H1 (cell line): ENCODE measurements at regions not wholly inside any gene's neighbourhood (a gene's known extent, or its start where the extent isn't known, plus 50 kb on each side); places are given as distances from the start of the nearest gene placed in this dataset.

Experiments
- CTCF ChIA-PET: fragments of 300-600 bp; sonication (Branson Sonifier 250); formaldehyde crosslinking; loops from one replicate; lab custom pipeline; 2021; ENCODE audit not compliant: partially characterized antibody; lab: Charles Lee
- POLR2A ChIA-PET: fragments of 300-600 bp; sonication (Branson Sonifier 250); formaldehyde crosslinking; loops from one replicate; lab custom pipeline; 2021; ENCODE audit warnings: inconsistent platforms; ENCODE audit not compliant: partially characterized antibody; lab: Charles Lee
- DNase-seq, 2 experiments: peaks; one replicate each; pipeline versions ENCODE4 v3.0.0 to v3.0.0-alpha.2; 2010 to 2022; ENCODE audit warnings: low spot score in 2 of 2, low read depth in 1 of 2, mixed read lengths in 1 of 2
- FAIRE-seq: peaks from 2 replicates; lab custom pipeline; 2011; peaks lifted over from hg19 to GRCh38; lab: Jason Lieb, UNC
- H2AFZ ChIP-seq: 2 replicates; pipeline ENCODE4 v1.8.1; 2012; ENCODE audit warnings: low read length, inconsistent platforms
- H2AK5ac ChIP-seq: 2 replicates; pipeline ENCODE4 v1.6.1; 2013; ENCODE audit warnings: low read depth, low read length
- H2BK120ac ChIP-seq: replicated peaks from 2 replicates; pipeline ENCODE3; 2013; ENCODE audit warnings: low read depth, low read length, inconsistent platforms
- H2BK12ac ChIP-seq: 2 replicates; pipeline ENCODE4 v1.6.1; 2013; ENCODE audit warnings: low read depth, low read length
- H2BK15ac ChIP-seq: 2 replicates; pipeline ENCODE4 v1.6.1; 2013; ENCODE audit warnings: low read length
- H2BK20ac ChIP-seq: 2 replicates; pipeline ENCODE4 v1.6.1; 2013; ENCODE audit warnings: low read length
- H2BK5ac ChIP-seq: 2 replicates; pipeline ENCODE4 v1.6.1; 2013; ENCODE audit warnings: low read depth, low read length
- H3K14ac ChIP-seq: 2 replicates; pipeline ENCODE4 v1.6.1; 2013; ENCODE audit warnings: inconsistent platforms; ENCODE audit not compliant: insufficient read length
- H3K18ac ChIP-seq: 2 replicates; pipeline ENCODE4 v1.6.1; 2013; ENCODE audit warnings: low read length; ENCODE audit errors: extremely low read depth
- H3K23ac ChIP-seq: 2 replicates; pipeline ENCODE4 v1.6.1; 2013; ENCODE audit warnings: inconsistent platforms; ENCODE audit not compliant: insufficient read length
- H3K23me2 ChIP-seq: 2 replicates; pipeline ENCODE4 v1.6.1; 2013; ENCODE audit warnings: low read depth, low read length
- H3K27ac ChIP-seq: 2 replicates; pipeline ENCODE4 v1.6.1; 2011; ENCODE audit warnings: low read depth, low read length, inconsistent platforms
- H3K27me3 ChIP-seq, 4 experiments: replicated peaks in 1 of 4; 1 replicate in 1 of 4; 2 replicates in 3 of 4; pipeline versions ENCODE4 v1.6.1 to v1.8.1; 2011 to 2013; ENCODE audit warnings: low read length in 3 of 4, mild to moderate bottlenecking in 3 of 4, inconsistent platforms in 2 of 4, mixed read lengths in 2 of 4, moderate library complexity in 1 of 4; ENCODE audit not compliant: control insufficient read depth in 3 of 4, insufficient read depth in 3 of 4; ENCODE audit errors: extremely low read depth in 1 of 4
- H3K36me3 ChIP-seq, 4 experiments: 2 replicates each; pipeline versions ENCODE4 v1.6.1 to v1.8.1; 2011 to 2013; ENCODE audit warnings: mild to moderate bottlenecking in 4 of 4, low read length in 3 of 4, moderate library complexity in 2 of 4, control low read depth in 1 of 4, inconsistent platforms in 1 of 4; ENCODE audit not compliant: insufficient read depth in 4 of 4, control insufficient read depth in 2 of 4
- H3K4ac ChIP-seq: replicated peaks from 2 replicates; pipeline ENCODE3; 2013; ENCODE audit warnings: low read length, low read depth, mixed read lengths, inconsistent platforms; ENCODE audit not compliant: insufficient read length
- H3K4me1 ChIP-seq, 4 experiments: replicated peaks in 1 of 4; 1 replicate in 1 of 4; 2 replicates in 3 of 4; pipeline versions ENCODE4 v1.6.1 to v1.8.1; 2011 to 2013; ENCODE audit warnings: low read length in 3 of 4, inconsistent platforms in 2 of 4, mixed read lengths in 1 of 4; ENCODE audit not compliant: insufficient read depth in 4 of 4, control insufficient read depth in 3 of 4
- H3K4me2 ChIP-seq, 2 experiments: 2 replicates each; pipeline versions ENCODE4 v1.6.1 to v1.8.1; 2011 to 2013; ENCODE audit warnings: low read depth in 2 of 2, low read length in 2 of 2, control low read depth in 1 of 2, inconsistent platforms in 1 of 2, mild to moderate bottlenecking in 1 of 2; ENCODE audit not compliant: insufficient read depth in 1 of 2
- H3K4me3 ChIP-seq, 4 experiments: fragments of 200-600, 300-600 bp in 1 of 4; sonication (generic), shearing (Covaris generic), sonication (Bioruptor Twin) in 1 of 4; 2 replicates each; pipeline versions ENCODE4 v1.5.1 to v1.8.1; 2011 to 2016; ENCODE audit warnings: low read length in 4 of 4, low read depth in 3 of 4, control low read depth in 2 of 4, inconsistent platforms in 2 of 4, mild to moderate bottlenecking in 2 of 4, mixed read lengths in 1 of 4, moderate library complexity in 1 of 4; ENCODE audit not compliant: insufficient read depth in 2 of 4; ENCODE audit errors: extremely low read depth in 1 of 4
- H3K56ac ChIP-seq: replicated peaks from 2 replicates; pipeline ENCODE3; 2013; ENCODE audit warnings: low read depth, mild to moderate bottlenecking, mixed read lengths, low read length, inconsistent platforms; ENCODE audit not compliant: insufficient read length
- H3K79me1 ChIP-seq: 2 replicates; pipeline ENCODE4 v1.6.1; 2013; ENCODE audit warnings: low read depth, low read length, control low read depth
- H3K79me2 ChIP-seq, 2 experiments: 2 replicates each; pipeline versions ENCODE4 v1.6.1 to v1.8.1; 2012 to 2013; ENCODE audit warnings: low read length in 2 of 2, mild to moderate bottlenecking in 2 of 2, inconsistent platforms in 1 of 2; ENCODE audit not compliant: insufficient read depth in 2 of 2, control insufficient read depth in 1 of 2
- H3K9ac ChIP-seq, 4 experiments: replicated peaks in 1 of 4; 1 replicate in 1 of 4; 2 replicates in 3 of 4; pipeline versions ENCODE4 v1.6.1 to v1.8.1; 2011 to 2013; ENCODE audit warnings: low read depth in 3 of 4, low read length in 3 of 4, control low read depth in 2 of 4, mild to moderate bottlenecking in 2 of 4, moderate library complexity in 2 of 4, inconsistent platforms in 1 of 4; ENCODE audit errors: extremely low read depth in 1 of 4
- H3K9me3 ChIP-seq, 2 experiments: 2 replicates each; pipeline versions ENCODE4 v1.6.1 to v1.8.1; 2012 to 2013; ENCODE audit warnings: mild to moderate bottlenecking in 2 of 2, moderate library complexity in 2 of 2, control low read depth in 1 of 2, inconsistent platforms in 1 of 2, low read depth in 1 of 2, low read length in 1 of 2, mixed read lengths in 1 of 2; ENCODE audit not compliant: insufficient read depth in 2 of 2
- H4K20me1 ChIP-seq, 2 experiments: replicated peaks in 1 of 2; 2 replicates each; pipeline versions ENCODE3 to v1.8.1; 2011 to 2013; ENCODE audit warnings: inconsistent platforms in 2 of 2, low read length in 2 of 2, mild to moderate bottlenecking in 1 of 2; ENCODE audit not compliant: insufficient read depth in 2 of 2, control insufficient read depth in 1 of 2
- H4K5ac ChIP-seq: 2 replicates; pipeline ENCODE4 v1.6.1; 2013; ENCODE audit warnings: low read length, low read depth, mixed read lengths, inconsistent platforms; ENCODE audit not compliant: insufficient read length
- H4K8ac ChIP-seq: 2 replicates; pipeline ENCODE4 v1.8.0; 2013; ENCODE audit warnings: mild to moderate bottlenecking, moderate library complexity, low read length, inconsistent platforms; ENCODE audit not compliant: insufficient read depth; ENCODE audit errors: extremely low read depth
- H4K91ac ChIP-seq: replicated peaks from 2 replicates; pipeline ENCODE3; 2013; ENCODE audit warnings: low read length, mixed read lengths, inconsistent platforms; ENCODE audit not compliant: insufficient read length
- BCL11A ChIP-seq, 2 experiments: IDR thresholded peaks; one replicate each; pipeline ENCODE4 v1.6.1; 2011; ENCODE audit warnings: low read depth in 2 of 2, low read length in 2 of 2, mild to moderate bottlenecking in 2 of 2
- WGBS, 2 experiments: shearing (Covaris generic) in 1 of 2; methylation state at CpG; one replicate each; pipeline versions ENCODE4 v1.1.6 to v1.1.7; 2013 to 2015; ENCODE audit warnings: low lambda C conversion rate in 2 of 2, mixed read lengths in 2 of 2, inconsistent platforms in 1 of 2, low coverage in 1 of 2, missing lambda C conversion rate in 1 of 2; ENCODE audit not compliant: insufficient replicate concordance in 2 of 2, insufficient coverage in 1 of 2, insufficient read length in 1 of 2; ENCODE audit errors: extremely low coverage in 1 of 2, missing lambda C conversion rate in 1 of 2; 5-methylcytosine and 5-hydroxymethylcytosine counted together

GRCh38 chr13:70829748-70830147, 721.5 kb upstream of the KLHL1 start:
- Histone ChIP-seq H3K14ac (no peak overlapping the region), H2BK20ac (no peak overlapping the region), H2BK5ac (no peak overlapping the region), H2BK120ac (no peak overlapping the region), H4K5ac (no peak overlapping the region), H3K18ac (no peak overlapping the region), H3K79me2 (no peaks in the 10 kb centered on the region), H2AK5ac (no peak overlapping the region), H3K4ac (no peak overlapping the region), H3K23ac (no peak overlapping the region), H3K27ac (no peak overlapping the region), H3K27me3 (no peaks in the 10 kb centered on the region), H3K36me3 (no peaks in the 10 kb centered on the region), H3K4me3 (no peak overlapping the region), H2BK15ac (no peak overlapping the region), H3K9ac (no peak overlapping the region), H4K8ac (no peak overlapping the region), H4K91ac (no peak overlapping the region), H3K9me3 (no peaks in the 10 kb centered on the region), H3K4me2 (no peak overlapping the region), H4K20me1 (no peaks in the 10 kb centered on the region), H3K23me2 (no peaks in the 10 kb centered on the region), H3K4me1 (no peaks in the 10 kb centered on the region), H2AFZ (no peak overlapping the region), H3K56ac (no peak overlapping the region), H2BK12ac (no peak overlapping the region), H3K79me1 (no peaks in the 10 kb centered on the region)
- ChIA-PET CTCF (interaction anchor here (1.1 to 1.3 kb wide), 3 partner anchors 13 to 18 kb away, joined by 3 to 4 read pairs (median 3); no protein-coding TSS in a partner anchor), POLR2A (no interaction called here)
- 91% methylated on average over 4 of the region's 4 CpGs; no CpG with 5 or more reads in 1 of the 2 experiments for WGBS, 2 experiments
- DNase-seq (no peak), FAIRE-seq (no peak)
- no peak for TF ChIP-seq BCL11A (IDR thresholded peaks at IDR 0.05; ENCODE audit: low read depth in 2 of 2, low read length in 2 of 2)
